B cell (primary cell): ENCODE measurements at regions not wholly inside any gene's neighbourhood (a gene's known extent, or its start where the extent isn't known, plus 50 kb on each side); places are given as distances from the start of the nearest gene placed in this dataset.

Source experiments
- CTCF ChIP-seq: fragments of 200-600 bp; IDR thresholded peaks from one replicate; pipeline ENCODE4 v1.8.0; 2022; ENCODE audit warnings: antibody characterized with exemption, mild to moderate bottlenecking
- EZH2 ChIP-seq: IDR thresholded peaks from 2 replicates; pipeline ENCODE4 v1.6.1; 2012; ENCODE audit warnings: borderline replicate concordance, low read depth, mild to moderate bottlenecking, moderate library complexity, low read length; ENCODE audit not compliant: insufficient read depth, poor library complexity, severe bottlenecking

- no peak for TF ChIP-seq CTCF
- TF ChIP-seq EZH2 = no peak
These were observed 64.1 kb upstream of the MPP7 start for GRCh38 chr10:28366994-28367393.
